SK-N-SH treated with all-trans-retinoic acid at 6 μM for 48 hours (cell line): ENCODE measurements at regions not wholly inside any gene's neighbourhood (a gene's known extent, or its start where the extent isn't known, plus 50 kb on each side); places are given as distances from the start of the nearest gene placed in this dataset.

Experiments used
- ARNTL ChIP-seq: fragments of 450-650 bp; formaldehyde crosslinking; IDR thresholded peaks from 2 replicates; pipeline ENCODE4 v1.5.0; 2020; ENCODE audit warnings: low read depth, mild to moderate bottlenecking, moderate library complexity, borderline replicate concordance
- BACH2 ChIP-seq: fragments of 250-450 bp; sonication (Bioruptor Pico); IDR thresholded peaks from 2 replicates; pipeline ENCODE4 v1.9.0; 2021; ENCODE audit warnings: mild to moderate bottlenecking, borderline replicate concordance
- PPARA ChIP-seq: fragments of 250-450 bp; sonication (Bioruptor Pico); IDR thresholded peaks from 2 replicates; pipeline ENCODE4 v1.5.0; 2020; ENCODE audit warnings: mild to moderate bottlenecking, borderline replicate concordance
- SNAI2 ChIP-seq: fragments of 250-450 bp; sonication (Bioruptor Pico); IDR thresholded peaks from 2 replicates; pipeline ENCODE4 v1.5.0; 2020; ENCODE audit warnings: mild to moderate bottlenecking, moderate library complexity
- TCF4 ChIP-seq: fragments of 250-450 bp; sonication (Bioruptor Pico); IDR thresholded peaks from 2 replicates; pipeline ENCODE4 v1.8.0; 2021; ENCODE audit warnings: mild to moderate bottlenecking, moderate library complexity, borderline replicate concordance
- TOX ChIP-seq: fragments of 250-450 bp; sonication (Bioruptor Pico); IDR thresholded peaks from 2 replicates; pipeline ENCODE4 v1.8.0; 2021; ENCODE audit warnings: mild to moderate bottlenecking, moderate library complexity, borderline replicate concordance
- ZNF565 ChIP-seq: fragments of 450-650 bp; formaldehyde crosslinking; conservative IDR thresholded peaks from 2 replicates; pipeline ENCODE4 v1.5.0; 2020; ENCODE audit warnings: low read depth, mild to moderate bottlenecking, moderate library complexity
- ZNF70 ChIP-seq: fragments of 450-650 bp; formaldehyde crosslinking; IDR thresholded peaks from 2 replicates; pipeline ENCODE4 v1.5.0; 2020; ENCODE audit warnings: mild to moderate bottlenecking, moderate library complexity
- ZNF8 ChIP-seq: fragments of 450-650 bp; formaldehyde crosslinking; IDR thresholded peaks from 2 replicates; pipeline ENCODE4 v1.5.0; 2020; ENCODE audit warnings: mild to moderate bottlenecking, moderate library complexity
- TF ChIP-seq, protein P1 (sequence below): fragments of 250-450 bp; sonication (Bioruptor Pico); IDR thresholded peaks from 2 replicates; pipeline ENCODE4 v1.8.0; 2020; ENCODE audit warnings: mild to moderate bottlenecking, moderate library complexity, borderline replicate concordance
- TF ChIP-seq, protein P2 (sequence below): fragments of 250-450 bp; sonication (Bioruptor Pico); IDR thresholded peaks from 2 replicates; pipeline ENCODE4 v1.8.0; 2021; ENCODE audit warnings: low read depth, mild to moderate bottlenecking, moderate library complexity, borderline replicate concordance
- TF ChIP-seq, protein P3 (sequence below): fragments of 250-450 bp; sonication (Bioruptor Pico); IDR thresholded peaks from 2 replicates; pipeline ENCODE4 v1.5.1; 2021; ENCODE audit warnings: mild to moderate bottlenecking, moderate library complexity
- TF ChIP-seq, protein P4 (sequence below): fragments of 250-450 bp; sonication (Bioruptor Pico); IDR thresholded peaks from 2 replicates; pipeline ENCODE4 v1.5.1; 2020; ENCODE audit warnings: low read depth, mild to moderate bottlenecking, moderate library complexity
- TF ChIP-seq, protein P5 (sequence below): fragments of 250-450 bp; sonication (Bioruptor Pico); IDR thresholded peaks from 2 replicates; pipeline ENCODE4 v1.5.0; 2020; ENCODE audit warnings: mild to moderate bottlenecking, moderate library complexity

DNA sequence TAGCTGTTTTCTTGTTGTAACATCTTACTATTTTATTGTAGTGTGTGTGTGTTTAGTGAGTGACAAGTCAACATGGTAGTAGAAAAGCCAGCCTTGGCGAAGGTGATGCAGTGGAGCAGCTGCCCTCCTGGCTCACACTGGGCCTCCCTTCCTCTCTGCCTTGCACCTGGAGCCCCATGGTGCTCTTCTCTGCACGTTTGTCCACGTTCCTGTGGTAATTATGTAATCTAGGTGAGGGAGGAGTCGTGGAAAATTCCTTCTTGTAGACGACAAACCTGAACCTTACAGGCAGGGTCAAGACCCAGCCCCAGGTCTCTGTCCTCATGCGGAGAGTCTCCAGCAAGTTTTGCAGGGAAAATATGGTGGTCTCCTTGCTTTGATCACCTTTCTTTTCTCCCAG lies 348.3 kb upstream of the MKI67 start:
- TF ChIP-seq, protein P1, sequence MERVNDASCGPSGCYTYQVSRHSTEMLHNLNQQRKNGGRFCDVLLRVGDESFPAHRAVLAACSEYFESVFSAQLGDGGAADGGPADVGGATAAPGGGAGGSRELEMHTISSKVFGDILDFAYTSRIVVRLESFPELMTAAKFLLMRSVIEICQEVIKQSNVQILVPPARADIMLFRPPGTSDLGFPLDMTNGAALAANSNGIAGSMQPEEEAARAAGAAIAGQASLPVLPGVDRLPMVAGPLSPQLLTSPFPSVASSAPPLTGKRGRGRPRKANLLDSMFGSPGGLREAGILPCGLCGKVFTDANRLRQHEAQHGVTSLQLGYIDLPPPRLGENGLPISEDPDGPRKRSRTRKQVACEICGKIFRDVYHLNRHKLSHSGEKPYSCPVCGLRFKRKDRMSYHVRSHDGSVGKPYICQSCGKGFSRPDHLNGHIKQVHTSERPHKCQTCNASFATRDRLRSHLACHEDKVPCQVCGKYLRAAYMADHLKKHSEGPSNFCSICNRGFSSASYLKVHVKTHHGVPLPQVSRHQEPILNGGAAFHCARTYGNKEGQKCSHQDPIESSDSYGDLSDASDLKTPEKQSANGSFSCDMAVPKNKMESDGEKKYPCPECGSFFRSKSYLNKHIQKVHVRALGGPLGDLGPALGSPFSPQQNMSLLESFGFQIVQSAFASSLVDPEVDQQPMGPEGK (CRISPR knock-in tag): no peak
- TF ChIP-seq, protein P2, sequence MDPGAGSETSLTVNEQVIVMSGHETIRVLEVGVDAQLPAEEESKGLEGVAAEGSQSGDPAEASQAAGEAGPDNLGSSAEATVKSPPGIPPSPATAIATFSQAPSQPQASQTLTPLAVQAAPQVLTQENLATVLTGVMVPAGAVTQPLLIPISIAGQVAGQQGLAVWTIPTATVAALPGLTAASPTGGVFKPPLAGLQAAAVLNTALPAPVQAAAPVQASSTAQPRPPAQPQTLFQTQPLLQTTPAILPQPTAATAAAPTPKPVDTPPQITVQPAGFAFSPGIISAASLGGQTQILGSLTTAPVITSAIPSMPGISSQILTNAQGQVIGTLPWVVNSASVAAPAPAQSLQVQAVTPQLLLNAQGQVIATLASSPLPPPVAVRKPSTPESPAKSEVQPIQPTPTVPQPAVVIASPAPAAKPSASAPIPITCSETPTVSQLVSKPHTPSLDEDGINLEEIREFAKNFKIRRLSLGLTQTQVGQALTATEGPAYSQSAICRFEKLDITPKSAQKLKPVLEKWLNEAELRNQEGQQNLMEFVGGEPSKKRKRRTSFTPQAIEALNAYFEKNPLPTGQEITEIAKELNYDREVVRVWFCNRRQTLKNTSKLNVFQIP (CRISPR knock-in tag): no peak
- TF ChIP-seq ZNF565 (CRISPR knock-in tag) (no peak), BACH2 (no peak), ZNF8 (no peak), TCF4 (CRISPR knock-in tag) (no peak), ARNTL (no peak), PPARA (CRISPR knock-in tag) (no peak), SNAI2 (no peak), TOX (CRISPR knock-in tag) (no peak), ZNF70 (CRISPR knock-in tag) (no peak)
- TF ChIP-seq, protein P3, sequence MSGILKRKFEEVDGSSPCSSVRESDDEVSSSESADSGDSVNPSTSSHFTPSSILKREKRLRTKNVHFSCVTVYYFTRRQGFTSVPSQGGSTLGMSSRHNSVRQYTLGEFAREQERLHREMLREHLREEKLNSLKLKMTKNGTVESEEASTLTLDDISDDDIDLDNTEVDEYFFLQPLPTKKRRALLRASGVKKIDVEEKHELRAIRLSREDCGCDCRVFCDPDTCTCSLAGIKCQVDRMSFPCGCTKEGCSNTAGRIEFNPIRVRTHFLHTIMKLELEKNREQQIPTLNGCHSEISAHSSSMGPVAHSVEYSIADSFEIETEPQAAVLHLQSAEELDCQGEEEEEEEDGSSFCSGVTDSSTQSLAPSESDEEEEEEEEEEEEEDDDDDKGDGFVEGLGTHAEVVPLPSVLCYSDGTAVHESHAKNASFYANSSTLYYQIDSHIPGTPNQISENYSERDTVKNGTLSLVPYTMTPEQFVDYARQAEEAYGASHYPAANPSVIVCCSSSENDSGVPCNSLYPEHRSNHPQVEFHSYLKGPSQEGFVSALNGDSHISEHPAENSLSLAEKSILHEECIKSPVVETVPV (CRISPR knock-in tag): no peak
- TF ChIP-seq, protein P4, sequence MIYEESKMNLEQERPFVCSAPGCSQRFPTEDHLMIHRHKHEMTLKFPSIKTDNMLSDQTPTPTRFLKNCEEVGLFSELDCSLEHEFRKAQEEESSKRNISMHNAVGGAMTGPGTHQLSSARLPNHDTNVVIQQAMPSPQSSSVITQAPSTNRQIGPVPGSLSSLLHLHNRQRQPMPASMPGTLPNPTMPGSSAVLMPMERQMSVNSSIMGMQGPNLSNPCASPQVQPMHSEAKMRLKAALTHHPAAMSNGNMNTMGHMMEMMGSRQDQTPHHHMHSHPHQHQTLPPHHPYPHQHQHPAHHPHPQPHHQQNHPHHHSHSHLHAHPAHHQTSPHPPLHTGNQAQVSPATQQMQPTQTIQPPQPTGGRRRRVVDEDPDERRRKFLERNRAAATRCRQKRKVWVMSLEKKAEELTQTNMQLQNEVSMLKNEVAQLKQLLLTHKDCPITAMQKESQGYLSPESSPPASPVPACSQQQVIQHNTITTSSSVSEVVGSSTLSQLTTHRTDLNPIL: no peak
- TF ChIP-seq, protein P5, sequence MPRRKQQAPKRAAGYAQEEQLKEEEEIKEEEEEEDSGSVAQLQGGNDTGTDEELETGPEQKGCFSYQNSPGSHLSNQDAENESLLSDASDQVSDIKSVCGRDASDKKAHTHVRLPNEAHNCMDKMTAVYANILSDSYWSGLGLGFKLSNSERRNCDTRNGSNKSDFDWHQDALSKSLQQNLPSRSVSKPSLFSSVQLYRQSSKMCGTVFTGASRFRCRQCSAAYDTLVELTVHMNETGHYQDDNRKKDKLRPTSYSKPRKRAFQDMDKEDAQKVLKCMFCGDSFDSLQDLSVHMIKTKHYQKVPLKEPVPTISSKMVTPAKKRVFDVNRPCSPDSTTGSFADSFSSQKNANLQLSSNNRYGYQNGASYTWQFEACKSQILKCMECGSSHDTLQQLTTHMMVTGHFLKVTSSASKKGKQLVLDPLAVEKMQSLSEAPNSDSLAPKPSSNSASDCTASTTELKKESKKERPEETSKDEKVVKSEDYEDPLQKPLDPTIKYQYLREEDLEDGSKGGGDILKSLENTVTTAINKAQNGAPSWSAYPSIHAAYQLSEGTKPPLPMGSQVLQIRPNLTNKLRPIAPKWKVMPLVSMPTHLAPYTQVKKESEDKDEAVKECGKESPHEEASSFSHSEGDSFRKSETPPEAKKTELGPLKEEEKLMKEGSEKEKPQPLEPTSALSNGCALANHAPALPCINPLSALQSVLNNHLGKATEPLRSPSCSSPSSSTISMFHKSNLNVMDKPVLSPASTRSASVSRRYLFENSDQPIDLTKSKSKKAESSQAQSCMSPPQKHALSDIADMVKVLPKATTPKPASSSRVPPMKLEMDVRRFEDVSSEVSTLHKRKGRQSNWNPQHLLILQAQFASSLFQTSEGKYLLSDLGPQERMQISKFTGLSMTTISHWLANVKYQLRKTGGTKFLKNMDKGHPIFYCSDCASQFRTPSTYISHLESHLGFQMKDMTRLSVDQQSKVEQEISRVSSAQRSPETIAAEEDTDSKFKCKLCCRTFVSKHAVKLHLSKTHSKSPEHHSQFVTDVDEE (CRISPR knock-in tag): no peak
